Stimulated activated CD8-positive, alpha-beta memory T cell treated with anti-CD3 and anti-CD28 coated beads, Interleukin-4, amount 100 ng/mL, for 48 hours (primary cell): ENCODE measurements at regions not wholly inside any gene's neighbourhood (a gene's known extent, or its start where the extent isn't known, plus 50 kb on each side); places are given as distances from the start of the nearest gene placed in this dataset.
"Not testable (repeated sequence)": the region's sequence is repeated elsewhere in the genome, so short reads cannot be mapped to it uniquely, and the experiment has no call there.

Experiments used
- DNase-seq: peaks from one replicate; pipeline ENCODE4 v3.0.0-alpha.2; 2020

DNA sequence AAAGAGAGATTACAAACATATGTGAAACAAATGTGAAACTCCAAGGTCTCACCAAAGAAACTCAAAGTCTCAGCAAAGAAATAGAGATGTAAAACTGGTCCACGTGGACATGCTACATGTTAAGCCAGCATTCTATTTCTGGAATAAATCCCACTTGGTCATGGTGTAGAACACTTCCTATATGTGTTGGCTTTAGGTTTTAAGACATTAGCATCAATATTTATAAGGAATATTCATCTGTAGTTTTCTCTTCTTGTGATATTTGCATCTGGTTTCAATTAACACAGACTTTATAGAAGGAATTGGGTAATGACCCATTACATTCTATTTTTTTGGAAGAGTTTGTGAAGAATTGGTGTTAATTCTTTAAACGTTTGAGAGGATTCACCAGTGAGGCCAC lies 133.1 kb downstream of the COPS8 start:
- no peak for DNase-seq

DNA sequence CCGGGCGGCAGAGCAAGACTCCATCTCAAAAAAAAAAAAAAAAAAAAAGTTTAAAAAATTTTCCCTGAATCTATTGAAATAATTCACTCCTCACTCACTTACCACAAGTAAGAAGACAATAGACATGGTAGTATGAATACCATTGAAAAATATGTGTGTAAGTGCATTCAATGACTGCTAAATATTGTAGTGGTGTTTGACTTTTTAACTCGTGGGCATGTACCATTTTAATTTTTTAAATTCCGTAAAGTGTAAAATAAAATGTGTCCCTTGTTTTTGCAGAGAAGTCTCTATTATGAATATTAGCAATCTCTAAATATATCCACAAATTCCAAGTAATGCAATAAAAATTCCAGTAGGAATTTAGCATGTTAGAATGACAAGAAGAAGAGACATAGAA lies 134.1 kb downstream of the COPS8 start:
- DNase-seq = no peak

DNA sequence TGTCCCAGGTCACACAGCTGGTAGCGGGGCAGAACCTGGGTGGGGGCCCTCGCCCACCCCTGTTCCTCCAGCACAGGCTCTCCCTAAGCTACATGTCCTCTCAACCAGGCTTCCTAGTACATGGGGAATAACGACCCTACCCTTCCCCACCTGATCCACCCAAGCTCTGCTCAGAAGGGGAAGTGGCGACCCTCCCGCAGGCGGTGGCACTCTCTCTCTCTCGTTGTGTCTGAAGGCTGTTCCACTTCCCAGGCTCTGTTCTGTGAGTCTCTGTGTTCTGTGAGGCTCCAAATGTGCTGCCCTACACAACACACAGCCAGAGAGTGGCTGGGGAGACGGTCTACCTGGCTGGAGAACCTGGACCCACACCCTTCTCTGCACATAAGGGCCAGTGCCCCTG lies 135.8 kb downstream of the COPS8 start:
- DNase-seq = no peak

GRCh38 chr2:237222178-237222577 lies 136.5 kb downstream of the COPS8 start:
- no peak for DNase-seq

- DNase-seq = no peak
Measured at GRCh38 chr2:237222601-237223041, 136.9 kb downstream of the COPS8 start.

GRCh38 chr2:237223201-237223861 lies 137.6 kb downstream of the COPS8 start:
- no peak for DNase-seq

DNA sequence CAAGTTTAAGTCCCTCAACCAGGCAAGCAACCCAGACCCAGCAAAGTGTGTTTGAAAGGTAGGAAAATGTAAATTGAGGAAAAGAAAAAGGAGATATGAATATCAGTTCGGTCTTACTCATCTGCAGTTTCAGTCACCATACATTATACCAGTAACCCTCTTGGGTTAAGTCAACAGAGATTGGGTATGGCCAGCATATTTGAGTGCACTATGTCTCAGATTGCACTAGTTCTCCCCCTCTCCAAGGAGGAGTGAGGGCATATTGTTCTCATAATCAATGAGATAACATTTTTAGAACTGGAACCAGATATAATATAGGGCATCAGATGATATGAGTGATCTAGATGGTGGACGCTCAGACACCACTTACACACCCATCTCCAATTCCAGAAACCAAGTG lies 141.5 kb downstream of the COPS8 start:
- DNase-seq = no peak

DNA sequence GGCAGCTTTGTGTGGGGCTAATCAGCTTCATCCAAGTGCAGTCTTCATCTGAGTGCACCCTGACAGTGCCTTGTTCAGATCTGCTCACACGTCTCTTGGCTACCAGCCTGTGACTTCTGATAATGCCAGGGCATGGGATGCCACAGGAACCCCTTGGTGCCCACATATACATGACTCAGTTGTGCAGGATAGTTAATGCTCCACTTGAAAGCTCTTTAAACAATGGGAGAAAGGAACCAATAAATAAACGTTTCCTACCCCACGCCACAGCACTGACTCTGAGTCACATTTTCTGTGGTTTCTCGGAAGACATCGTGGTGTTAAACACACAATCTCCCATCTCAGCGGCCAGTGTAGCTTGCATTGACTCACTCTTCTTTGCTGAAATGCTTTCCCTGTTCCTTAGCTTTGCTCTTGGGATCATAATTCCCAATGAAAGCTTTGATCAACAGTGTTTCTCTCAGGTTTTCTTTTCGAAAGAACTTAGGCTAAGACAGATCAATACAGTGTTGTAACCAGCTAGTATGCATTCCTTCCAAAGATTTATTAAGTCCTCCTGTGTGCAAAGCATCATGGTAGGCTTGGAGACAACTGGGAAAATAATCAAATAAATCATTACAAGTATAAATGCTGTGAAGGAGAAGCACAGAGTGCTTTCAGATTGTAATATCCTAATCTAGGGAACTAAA lies 142.0 kb downstream of the COPS8 start:
- DNase-seq = peak; percentile 50

GRCh38 chr2:237228281-237228625 lies 142.6 kb downstream of the COPS8 start:
- no peak for DNase-seq

- no peak for DNase-seq
Measured at GRCh38 chr2:237229905-237230304, 144.2 kb downstream of the COPS8 start.

- no peak for DNase-seq
Measured at GRCh38 chr2:237230355-237230754, 144.7 kb downstream of the COPS8 start.

DNA sequence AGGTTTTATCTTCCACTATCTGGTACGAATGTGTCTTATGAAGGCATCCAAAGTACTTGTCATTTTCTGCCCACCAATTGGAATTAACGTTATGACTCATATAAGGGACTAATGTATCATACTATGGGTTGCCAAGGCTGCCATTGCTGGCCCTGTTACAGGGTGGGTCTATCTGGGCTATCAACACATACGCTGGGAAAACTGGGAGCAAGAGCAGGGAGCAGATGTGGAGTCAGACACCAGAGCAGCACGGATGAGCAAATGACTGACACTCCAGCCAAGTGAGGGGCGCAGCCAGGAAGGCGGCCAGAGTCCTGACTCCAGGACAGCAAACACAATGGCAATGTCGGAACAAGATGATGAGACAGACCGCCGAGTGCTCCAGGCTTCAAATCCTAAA lies 145.9 kb downstream of the COPS8 start:
- no peak for DNase-seq

- no peak for DNase-seq
Measured at GRCh38 chr2:237232166-237232565, 146.5 kb downstream of the COPS8 start.

DNA sequence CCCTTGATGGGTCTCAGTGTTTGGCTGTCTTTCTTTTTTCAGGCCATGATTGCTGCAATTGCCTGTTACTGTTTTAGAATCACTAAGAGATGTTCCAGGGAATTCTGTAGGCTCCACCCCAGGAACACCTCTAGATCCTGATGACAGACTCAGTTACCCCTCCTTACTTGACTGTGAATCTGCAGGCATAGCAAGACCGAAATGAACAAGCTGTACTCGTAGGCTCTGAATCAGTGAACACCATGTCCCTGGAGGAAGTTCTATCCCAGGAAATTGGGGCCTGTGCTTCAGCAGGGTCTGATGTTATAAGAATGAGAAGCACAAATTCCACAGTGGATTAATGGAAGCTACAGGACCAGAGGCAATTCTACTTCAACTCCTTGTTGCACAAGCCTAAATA lies 148.6 kb downstream of the COPS8 start:
- no peak for DNase-seq

DNA sequence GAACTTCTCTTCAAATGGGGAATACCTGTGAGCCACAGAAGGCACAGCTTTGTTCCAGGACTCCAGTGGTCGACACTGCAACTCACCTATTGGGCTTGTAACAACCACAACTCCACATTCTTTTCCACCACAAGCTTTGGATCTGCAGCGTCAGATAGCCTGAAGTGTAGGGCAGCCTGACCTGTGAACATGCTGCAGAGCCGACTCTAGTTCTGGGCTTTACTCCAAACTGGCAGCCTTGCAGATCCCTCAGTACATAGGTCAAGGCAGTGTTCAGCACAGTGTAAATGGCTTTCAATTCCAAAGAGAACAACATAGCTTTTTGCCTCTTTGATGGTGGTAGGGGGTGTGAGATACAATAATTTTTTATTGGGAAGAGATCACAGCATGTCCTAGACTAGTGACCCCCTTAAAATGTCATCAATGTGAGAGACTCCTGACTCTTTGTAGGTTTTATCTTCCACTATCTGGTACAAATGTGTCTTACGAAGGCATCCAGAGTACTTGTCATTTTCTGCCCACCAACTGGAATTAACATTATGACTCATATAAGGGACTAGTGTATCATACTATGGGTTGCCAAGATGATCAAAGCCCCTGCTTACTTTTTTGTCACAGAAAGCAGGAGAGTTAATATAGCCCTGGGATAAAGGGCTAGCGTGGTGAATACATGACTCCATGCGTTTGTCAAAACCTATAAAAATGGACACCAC lies 149.8 kb downstream of the COPS8 start:
- DNase-seq = no peak

GRCh38 chr2:237236188-237236587 lies 150.5 kb downstream of the COPS8 start:
- no peak for DNase-seq

DNA sequence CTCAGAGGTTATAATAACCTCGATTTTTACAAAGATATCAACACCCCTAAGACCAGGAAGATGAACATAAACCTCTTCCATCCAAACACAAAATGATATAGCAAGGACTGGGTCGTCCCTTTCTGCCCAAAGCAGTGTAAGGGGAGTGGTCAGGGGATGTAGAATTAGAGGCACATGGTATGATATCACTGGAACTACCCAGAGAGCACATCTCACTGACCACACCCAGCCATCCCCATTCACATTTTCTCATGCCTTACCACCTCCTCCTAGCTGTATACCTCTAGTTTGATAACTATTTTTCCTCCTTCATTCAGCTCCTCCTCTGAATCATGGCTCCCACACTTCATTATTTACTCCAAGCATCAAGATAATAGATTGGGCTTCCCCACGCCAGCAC lies 152.6 kb downstream of the COPS8 start:
- no peak for DNase-seq

DNA sequence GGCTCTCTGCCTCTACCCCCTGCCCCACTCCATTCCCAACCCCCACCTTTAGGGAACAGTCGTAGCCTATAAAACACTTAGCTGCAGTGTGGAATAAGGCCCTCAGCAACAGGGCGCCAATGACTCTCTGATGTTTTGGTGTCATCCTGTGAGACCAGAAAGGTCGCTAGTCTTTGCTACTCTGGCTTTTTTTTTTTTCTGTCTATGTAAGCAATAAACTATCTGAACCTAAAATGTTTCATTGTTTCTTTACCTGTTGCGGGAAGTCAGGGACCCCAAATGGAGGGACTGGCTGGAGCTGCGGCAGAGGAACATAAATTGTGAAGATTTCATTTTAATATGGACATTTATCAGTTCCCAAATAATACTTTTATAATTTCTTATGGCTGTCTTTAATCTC lies 154.6 kb downstream of the COPS8 start:
- DNase-seq = no peak

- not testable (repeated sequence) for DNase-seq
Measured at GRCh38 chr2:237240868-237241267, 155.2 kb downstream of the COPS8 start.

DNA sequence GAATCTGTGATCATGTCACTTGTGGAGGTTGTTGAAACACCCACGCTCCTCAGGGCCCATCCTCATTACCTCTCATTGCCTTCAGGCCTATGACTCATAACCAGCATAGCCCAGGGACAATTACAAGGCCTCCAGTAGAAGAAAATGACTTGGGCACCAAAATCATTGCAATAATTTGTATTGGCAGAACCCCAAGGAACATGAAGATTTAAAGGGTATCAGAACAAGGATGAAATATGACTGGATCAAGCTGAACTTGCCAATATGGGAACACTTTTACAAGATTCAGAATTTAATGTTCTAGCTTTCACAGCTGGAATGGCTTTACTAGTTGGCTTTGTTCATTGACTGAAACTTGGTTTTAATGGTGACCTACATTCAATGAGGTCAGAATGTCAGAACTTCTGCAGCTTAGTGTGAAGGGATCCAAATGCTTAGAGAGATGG lies 156.4 kb downstream of the COPS8 start:
- no peak for DNase-seq

- no peak for DNase-seq
Measured at GRCh38 chr2:237243487-237243886, 157.8 kb downstream of the COPS8 start.

DNA sequence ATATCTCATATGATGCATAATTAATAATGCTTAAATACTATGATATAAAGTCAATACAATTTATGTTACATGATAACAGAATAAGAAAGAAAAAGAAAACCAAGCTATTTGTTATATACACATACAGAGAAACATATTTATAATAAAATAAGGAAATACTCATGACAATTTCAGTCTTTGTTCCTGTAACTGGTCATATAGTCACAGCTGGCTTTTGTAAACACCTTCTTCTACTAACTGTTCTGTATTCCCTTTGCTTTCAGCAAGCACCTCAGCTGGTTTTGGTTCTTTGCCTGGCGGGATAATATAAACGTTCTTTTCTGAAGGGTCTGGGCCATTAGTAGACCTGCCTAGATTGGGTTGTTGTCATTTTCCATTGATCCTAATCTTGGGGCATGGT lies 158.5 kb downstream of the COPS8 start:
- no peak for DNase-seq

DNA sequence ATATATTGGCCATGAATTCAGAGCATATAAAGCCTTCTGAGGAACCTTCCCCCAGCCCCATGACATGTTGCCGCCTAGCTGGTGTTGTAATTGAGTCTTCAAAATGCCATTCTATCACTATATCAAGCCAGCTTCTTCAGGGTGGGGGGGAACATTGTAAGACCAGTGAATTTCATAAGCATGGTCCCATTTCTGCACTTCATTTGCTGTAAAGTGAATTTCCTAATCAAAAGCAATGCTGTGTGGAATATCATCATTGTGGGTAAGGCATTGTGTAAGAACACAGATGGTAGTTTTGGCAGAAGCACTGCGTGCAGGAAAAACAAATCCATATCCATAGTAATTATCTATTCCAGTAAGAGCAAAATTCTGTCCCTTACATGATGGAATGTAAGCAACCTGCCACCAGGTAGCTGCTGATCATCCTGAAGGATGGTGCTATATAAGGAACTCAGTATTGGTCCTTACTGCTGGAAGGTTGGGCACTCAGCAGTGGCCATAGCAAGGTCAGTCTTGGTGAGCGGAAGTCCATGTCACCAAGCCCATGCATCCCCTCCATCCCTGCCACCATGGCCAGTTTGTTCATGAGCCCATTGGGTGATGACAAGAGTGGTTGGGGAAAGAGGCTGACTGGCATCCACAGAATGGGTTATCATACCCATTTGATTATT lies 159.4 kb downstream of the COPS8 start:
- no peak for DNase-seq

DNA sequence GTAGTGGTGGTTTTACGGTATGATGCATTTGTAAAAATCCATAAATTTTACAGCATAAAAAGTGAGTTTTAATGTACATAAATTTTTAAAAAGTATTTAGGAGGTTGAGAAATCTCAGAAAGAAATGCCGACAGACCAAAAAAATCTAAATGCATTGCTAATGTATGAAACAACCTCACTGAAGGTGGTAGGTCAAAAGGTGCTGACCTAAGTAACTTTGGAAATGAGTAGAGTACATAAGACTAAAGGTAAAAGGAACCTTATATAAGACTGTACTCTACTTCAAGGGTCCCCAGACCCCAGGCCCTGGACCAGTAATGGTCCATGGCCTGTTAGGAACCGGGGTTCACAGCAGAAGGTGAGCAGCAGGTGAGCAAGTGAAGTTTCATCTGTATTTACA lies 163.4 kb downstream of the COL6A3 start:
- no peak for DNase-seq
